ENCODE measurements at regions not wholly inside any gene's neighbourhood (a gene's known extent, or its start where the extent isn't known, plus 50 kb on each side); places are given as distances from the start of the nearest gene placed in this dataset.

DNA sequence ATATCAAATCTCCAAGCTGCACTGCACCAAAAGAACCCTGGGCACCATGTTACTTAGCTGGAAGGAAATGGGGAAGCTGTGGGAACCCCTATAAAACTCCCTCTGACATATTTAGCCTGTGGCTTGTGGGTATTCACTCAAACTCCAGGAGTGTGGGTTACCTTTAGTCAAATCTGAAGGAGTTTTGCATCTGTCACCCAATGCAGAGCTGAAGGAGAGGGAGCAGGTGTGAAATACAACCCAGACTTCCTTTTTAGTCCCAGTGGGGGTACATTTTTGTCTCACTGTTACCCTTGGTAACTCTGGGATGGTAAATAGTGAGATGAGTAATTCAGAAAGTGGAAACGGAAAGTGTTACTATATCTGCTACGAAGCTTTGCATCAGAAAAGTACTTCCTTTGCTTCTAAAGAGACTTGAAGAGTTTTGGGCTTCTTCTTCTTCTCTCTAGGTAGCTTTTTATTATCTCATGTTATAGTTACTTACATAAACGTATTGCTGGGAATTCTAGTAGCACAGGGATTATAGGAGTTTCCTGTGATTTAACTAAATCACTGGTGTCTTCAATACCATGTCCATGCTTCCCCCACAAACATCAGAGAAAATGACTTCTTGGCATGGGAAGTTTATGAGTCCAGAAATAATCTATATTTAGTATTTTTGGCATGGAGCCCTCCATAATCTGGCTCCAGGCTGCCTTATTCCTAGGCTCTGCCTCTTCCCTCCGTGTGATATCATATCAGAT lies 105.9 kb downstream of the AKAP11 start:
- no peaks in the 10 kb centered on the region for H3K27me3 ChIP-seq (ENCODE audit: control insufficient read depth, insufficient read depth, low read length)
- H3K36me3 ChIP-seq (ENCODE audit: control insufficient read depth, insufficient read depth, low read length) = no peaks in the 10 kb centered on the region
- BruUV-seq (replicated peaks) = no TSS peak
- intact Hi-C loops (cut with micrococcal nuclease; ENCODE audit: unreplicated experiment) (no loop called here), in situ Hi-C loops (cut with HindIII; ENCODE audit: low pct_unique_long_range_greater_than_20kb, low sequenced_read_pairs) (no loop called here)
- POLR2A ChIA-PET = no interaction called here
- H3K4me1 ChIP-seq (ENCODE audit: control insufficient read depth, insufficient read depth, low read length) = no peaks in the 10 kb centered on the region
- H3K9me3 ChIP-seq (ENCODE audit: control insufficient read depth, insufficient read depth, low read depth, low read length) = no peaks in the 10 kb centered on the region
- CTCF ChIA-PET = no interaction called here
- DNase-seq (ENCODE audit: low read depth, low spot score) = no peak
- TF ChIP-seq POLR2AphosphoS5 (IDR thresholded peaks at IDR 0.05; ENCODE audit: low read depth, low read length) = no peak
- TF ChIP-seq SIN3A (IDR thresholded peaks at IDR 0.05; ENCODE audit: borderline replicate concordance, insufficient read depth, low read depth, low read length) = no peak
- TF ChIP-seq, protein P1, sequence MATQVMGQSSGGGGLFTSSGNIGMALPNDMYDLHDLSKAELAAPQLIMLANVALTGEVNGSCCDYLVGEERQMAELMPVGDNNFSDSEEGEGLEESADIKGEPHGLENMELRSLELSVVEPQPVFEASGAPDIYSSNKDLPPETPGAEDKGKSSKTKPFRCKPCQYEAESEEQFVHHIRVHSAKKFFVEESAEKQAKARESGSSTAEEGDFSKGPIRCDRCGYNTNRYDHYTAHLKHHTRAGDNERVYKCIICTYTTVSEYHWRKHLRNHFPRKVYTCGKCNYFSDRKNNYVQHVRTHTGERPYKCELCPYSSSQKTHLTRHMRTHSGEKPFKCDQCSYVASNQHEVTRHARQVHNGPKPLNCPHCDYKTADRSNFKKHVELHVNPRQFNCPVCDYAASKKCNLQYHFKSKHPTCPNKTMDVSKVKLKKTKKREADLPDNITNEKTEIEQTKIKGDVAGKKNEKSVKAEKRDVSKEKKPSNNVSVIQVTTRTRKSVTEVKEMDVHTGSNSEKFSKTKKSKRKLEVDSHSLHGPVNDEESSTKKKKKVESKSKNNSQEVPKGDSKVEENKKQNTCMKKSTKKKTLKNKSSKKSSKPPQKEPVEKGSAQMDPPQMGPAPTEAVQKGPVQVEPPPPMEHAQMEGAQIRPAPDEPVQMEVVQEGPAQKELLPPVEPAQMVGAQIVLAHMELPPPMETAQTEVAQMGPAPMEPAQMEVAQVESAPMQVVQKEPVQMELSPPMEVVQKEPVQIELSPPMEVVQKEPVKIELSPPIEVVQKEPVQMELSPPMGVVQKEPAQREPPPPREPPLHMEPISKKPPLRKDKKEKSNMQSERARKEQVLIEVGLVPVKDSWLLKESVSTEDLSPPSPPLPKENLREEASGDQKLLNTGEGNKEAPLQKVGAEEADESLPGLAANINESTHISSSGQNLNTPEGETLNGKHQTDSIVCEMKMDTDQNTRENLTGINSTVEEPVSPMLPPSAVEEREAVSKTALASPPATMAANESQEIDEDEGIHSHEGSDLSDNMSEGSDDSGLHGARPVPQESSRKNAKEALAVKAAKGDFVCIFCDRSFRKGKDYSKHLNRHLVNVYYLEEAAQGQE (IDR thresholded peaks at IDR 0.05; ENCODE audit: insufficient read depth in 1 of 2, low read depth in 2 of 2, low read length in 1 of 2) = no peak
- TF ChIP-seq, protein P2, sequence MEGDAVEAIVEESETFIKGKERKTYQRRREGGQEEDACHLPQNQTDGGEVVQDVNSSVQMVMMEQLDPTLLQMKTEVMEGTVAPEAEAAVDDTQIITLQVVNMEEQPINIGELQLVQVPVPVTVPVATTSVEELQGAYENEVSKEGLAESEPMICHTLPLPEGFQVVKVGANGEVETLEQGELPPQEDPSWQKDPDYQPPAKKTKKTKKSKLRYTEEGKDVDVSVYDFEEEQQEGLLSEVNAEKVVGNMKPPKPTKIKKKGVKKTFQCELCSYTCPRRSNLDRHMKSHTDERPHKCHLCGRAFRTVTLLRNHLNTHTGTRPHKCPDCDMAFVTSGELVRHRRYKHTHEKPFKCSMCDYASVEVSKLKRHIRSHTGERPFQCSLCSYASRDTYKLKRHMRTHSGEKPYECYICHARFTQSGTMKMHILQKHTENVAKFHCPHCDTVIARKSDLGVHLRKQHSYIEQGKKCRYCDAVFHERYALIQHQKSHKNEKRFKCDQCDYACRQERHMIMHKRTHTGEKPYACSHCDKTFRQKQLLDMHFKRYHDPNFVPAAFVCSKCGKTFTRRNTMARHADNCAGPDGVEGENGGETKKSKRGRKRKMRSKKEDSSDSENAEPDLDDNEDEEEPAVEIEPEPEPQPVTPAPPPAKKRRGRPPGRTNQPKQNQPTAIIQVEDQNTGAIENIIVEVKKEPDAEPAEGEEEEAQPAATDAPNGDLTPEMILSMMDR (IDR thresholded peaks at IDR 0.05) = no peak
- no peak for TF ChIP-seq TCF7L2 (IDR thresholded peaks at IDR 0.05; ENCODE audit: low read depth, low read length)
- no peak for ATAC-seq
- H3K4me3 ChIP-seq (ENCODE audit: low read depth in 2 of 2, low read length in 2 of 2) = no peak overlapping the region
- H3K27ac ChIP-seq (ENCODE audit: low read length) = no peak overlapping the region

DNA sequence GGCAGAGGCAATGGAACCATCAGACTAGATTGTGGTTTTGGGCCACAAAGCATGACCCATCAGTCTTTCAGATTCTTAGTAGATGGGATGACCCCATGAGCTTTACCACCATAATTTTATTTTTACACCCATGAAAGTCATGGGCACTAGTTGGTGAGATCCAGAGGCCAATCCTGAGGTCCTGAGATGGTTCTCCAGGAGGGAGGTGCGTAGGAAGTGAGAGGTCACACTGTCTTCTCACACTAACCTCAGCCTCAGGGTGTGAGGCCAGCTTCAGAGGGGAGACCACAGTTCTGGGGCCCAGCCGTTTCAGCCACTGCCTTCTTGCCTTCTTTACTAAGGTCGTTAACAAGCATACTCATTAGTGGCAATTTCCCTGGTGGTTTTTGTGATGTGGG lies 106.4 kb downstream of the AKAP11 start:
- H3K9me3 ChIP-seq (ENCODE audit: control insufficient read depth, insufficient read depth, low read depth, low read length) = no peaks in the 10 kb centered on the region
- H3K4me3 ChIP-seq (ENCODE audit: low read depth in 2 of 2, low read length in 2 of 2) = no peak overlapping the region
- no peak overlapping the region for H3K27ac ChIP-seq (ENCODE audit: low read length)
- ChIA-PET POLR2A (no interaction called here), CTCF (no interaction called here)
- TF ChIP-seq SIN3A (IDR thresholded peaks at IDR 0.05; ENCODE audit: borderline replicate concordance, insufficient read depth, low read depth, low read length) (no peak), POLR2AphosphoS5 (IDR thresholded peaks at IDR 0.05; ENCODE audit: low read depth, low read length) (no peak), TCF7L2 (IDR thresholded peaks at IDR 0.05; ENCODE audit: low read depth, low read length) (no peak)
- TF ChIP-seq, protein P1 (IDR thresholded peaks at IDR 0.05; ENCODE audit: insufficient read depth in 1 of 2, low read depth in 2 of 2, low read length in 1 of 2) = no peak
- TF ChIP-seq, protein P2 (IDR thresholded peaks at IDR 0.05) = no peak
- H3K27me3 ChIP-seq (ENCODE audit: control insufficient read depth, insufficient read depth, low read length) = no peaks in the 10 kb centered on the region
- intact Hi-C loops (cut with micrococcal nuclease; ENCODE audit: unreplicated experiment) (no loop called here), in situ Hi-C loops (cut with HindIII; ENCODE audit: low pct_unique_long_range_greater_than_20kb, low sequenced_read_pairs) (no loop called here)
- H3K36me3 ChIP-seq (ENCODE audit: control insufficient read depth, insufficient read depth, low read length) = no peaks in the 10 kb centered on the region
- DNase-seq (ENCODE audit: low read depth, low spot score) (no peak), ATAC-seq (no peak)
- BruUV-seq (replicated peaks) = no TSS peak
- H3K4me1 ChIP-seq (ENCODE audit: control insufficient read depth, insufficient read depth, low read length) = no peaks in the 10 kb centered on the region
